Ectodermal cell (in vitro differentiated cells): ENCODE measurements at regions not wholly inside any gene's neighbourhood (a gene's known extent, or its start where the extent isn't known, plus 50 kb on each side); places are given as distances from the start of the nearest gene placed in this dataset.
"Not testable (repeated sequence)": the region's sequence is repeated elsewhere in the genome, so short reads cannot be mapped to it uniquely, and the experiment has no call there.

Experiments
- H3K27ac ChIP-seq: 2 replicates; pipeline ENCODE4 v1.7.0; 2013; ENCODE audit warnings: mild to moderate bottlenecking, low read depth, low read length; ENCODE audit not compliant: insufficient read depth, poor library complexity, severe bottlenecking
- H3K27me3 ChIP-seq: 2 replicates; pipeline ENCODE4 v1.7.0; 2013; ENCODE audit warnings: mild to moderate bottlenecking, low read length; ENCODE audit not compliant: insufficient read depth, control insufficient read depth, poor library complexity, severe bottlenecking
- H3K36me3 ChIP-seq: one replicate; pipeline ENCODE4 v1.7.0; 2013; ENCODE audit warnings: low read length; ENCODE audit not compliant: control insufficient read depth, insufficient read depth
- H3K4me1 ChIP-seq: one replicate; pipeline ENCODE4 v1.7.0; 2013; ENCODE audit warnings: low read length; ENCODE audit not compliant: control insufficient read depth, insufficient read depth
- H3K4me3 ChIP-seq: 2 replicates; pipeline ENCODE4 v1.7.0; 2013; ENCODE audit warnings: low read depth, low read length, control low read depth; ENCODE audit not compliant: insufficient read depth
- H3K9me3 ChIP-seq: 2 replicates; pipeline ENCODE4 v1.7.0; 2013; ENCODE audit warnings: mild to moderate bottlenecking, low read length, moderate library complexity; ENCODE audit not compliant: control insufficient read depth
- WGBS, 2 experiments: methylation state at CpG; one replicate each; pipeline ENCODE4 v1.1.7; 2013; ENCODE audit warnings: missing lambda C conversion rate in 2 of 2; 5-methylcytosine and 5-hydroxymethylcytosine counted together

DNA sequence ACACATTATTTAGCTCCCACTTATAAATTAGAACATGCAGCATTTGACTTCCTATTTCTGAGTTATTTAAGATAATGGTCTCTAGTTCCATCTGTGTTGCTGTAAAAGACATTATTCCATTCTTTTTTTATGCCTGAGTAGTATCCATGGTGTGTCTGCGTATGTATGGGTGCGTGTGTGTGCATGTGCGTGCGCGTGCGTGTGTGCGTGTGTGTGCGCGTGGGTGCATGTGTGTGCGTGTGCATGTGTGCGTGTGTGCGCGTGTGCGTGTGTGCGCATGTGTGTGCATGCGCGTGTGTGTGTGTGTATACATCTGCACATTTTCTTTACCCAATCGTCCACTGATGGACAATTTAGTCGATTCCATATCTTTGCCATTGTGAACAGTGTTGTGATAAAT is 479.4 kb upstream of the TMEM132C start:
- Histone ChIP-seq H3K27ac (no peak overlapping the region), H3K9me3 (no peaks in the 10 kb centered on the region), H3K36me3 (no peaks in the 10 kb centered on the region), H3K4me1 (peaks cover 4% of the 10 kb centered on the region), H3K4me3 (no peak overlapping the region), H3K27me3 (no peaks in the 10 kb centered on the region)
- 85 to 88% methylated on average over 19 of the region's 19 CpGs for WGBS, 2 experiments

DNA sequence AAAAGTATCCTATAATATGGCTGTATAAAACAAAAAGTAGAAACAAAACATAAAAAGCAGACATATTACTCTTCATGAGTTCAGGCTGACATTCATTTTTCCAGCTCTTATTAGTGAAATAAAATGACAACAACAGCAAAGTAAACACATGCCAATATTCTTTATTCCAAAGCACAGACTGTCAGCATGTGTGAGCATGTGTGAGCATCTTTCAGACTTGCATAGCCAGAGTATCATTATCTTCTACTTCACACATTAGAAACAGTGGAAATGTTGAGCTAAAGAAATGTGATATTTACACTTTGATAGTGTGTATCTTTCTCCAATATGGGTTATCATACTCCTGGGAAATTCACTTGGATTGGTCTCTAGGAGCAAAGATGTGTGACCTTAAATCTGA is 476.6 kb upstream of the TMEM132C start:
- Histone ChIP-seq H3K27ac (no peak overlapping the region), H3K9me3 (no peaks in the 10 kb centered on the region), H3K27me3 (no peaks in the 10 kb centered on the region), H3K36me3 (no peaks in the 10 kb centered on the region), H3K4me3 (no peak overlapping the region), H3K4me1 (peaks cover 4% of the 10 kb centered on the region)

DNA sequence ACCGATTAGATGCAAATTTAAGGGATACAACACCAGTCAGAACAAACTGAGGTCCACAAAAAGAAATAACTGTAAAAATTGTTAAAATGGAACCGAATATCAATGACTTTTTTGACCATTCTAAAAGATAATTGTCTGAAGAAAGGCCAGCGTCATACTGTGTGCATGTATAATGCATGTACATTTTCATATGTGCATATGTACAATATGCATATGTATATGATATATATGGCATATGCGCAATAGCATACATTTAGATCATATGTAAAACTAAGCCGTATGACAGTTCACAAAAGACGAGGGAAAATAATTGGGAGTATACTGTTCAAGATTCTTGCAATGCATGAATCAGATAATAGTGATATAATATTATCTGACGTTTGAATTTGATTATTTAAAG is 475.8 kb upstream of the TMEM132C start:
- no peak overlapping the region for H3K27ac ChIP-seq
- H3K4me3 ChIP-seq: no peak overlapping the region
- H3K27me3 ChIP-seq: no peaks in the 10 kb centered on the region
- H3K4me1 ChIP-seq: peaks cover under 1% of the 10 kb centered on the region
- no peaks in the 10 kb centered on the region for H3K9me3 ChIP-seq
- WGBS, 2 experiments: 68 to 76% methylated on average over 4 to 5 of the region's 7 CpGs
- no peaks in the 10 kb centered on the region for H3K36me3 ChIP-seq

DNA sequence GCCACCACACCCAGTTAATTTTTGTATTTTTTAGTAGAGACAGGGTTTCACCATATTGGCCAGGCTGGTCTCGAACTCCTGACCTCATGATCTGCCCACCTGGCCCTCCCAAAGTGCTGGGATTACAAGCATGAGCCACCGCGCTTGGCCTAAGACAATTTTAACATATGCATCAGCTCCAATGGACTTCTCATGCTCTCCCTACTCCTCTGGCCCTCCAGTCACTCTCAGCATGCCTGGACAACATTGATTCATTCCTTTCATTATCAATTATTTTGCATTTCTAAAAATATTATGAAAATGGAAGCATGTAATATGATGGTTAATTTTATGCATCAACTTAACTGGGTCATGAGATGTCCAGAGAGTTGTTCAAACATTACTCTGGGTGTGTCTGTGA is 469.1 kb upstream of the TMEM132C start:
- 90 to 92% methylated on average over 3 of the region's 3 CpGs for WGBS, 2 experiments
- Histone ChIP-seq H3K27me3 (no peaks in the 10 kb centered on the region), H3K4me1 (no peaks in the 10 kb centered on the region), H3K36me3 (no peaks in the 10 kb centered on the region), H3K27ac (no peak overlapping the region), H3K4me3 (no peak overlapping the region), H3K9me3 (no peaks in the 10 kb centered on the region)

DNA sequence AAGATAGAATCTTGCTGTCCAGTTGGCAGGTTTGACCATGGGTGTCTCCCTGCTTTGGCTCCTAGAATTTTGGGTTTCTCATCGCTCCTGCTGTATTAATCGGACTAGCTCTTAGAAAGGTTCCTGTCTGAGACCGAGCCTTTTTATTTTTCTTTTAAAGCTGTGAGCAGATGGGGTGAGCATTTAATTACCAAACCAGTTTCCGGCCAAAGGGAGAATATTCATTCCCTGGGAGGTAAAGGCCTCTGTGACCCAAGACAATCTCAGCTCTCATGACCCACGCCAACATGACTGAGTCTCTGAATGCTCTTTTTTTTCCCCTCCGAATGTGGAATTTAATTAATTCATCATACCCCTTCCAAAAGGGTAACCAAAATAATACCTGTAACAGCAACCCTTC is 464.7 kb upstream of the TMEM132C start:
- H3K27me3 ChIP-seq: no peaks in the 10 kb centered on the region
- H3K9me3 ChIP-seq: no peaks in the 10 kb centered on the region
- 87 to 92% methylated on average over 6 of the region's 6 CpGs for WGBS, 2 experiments
- H3K36me3 ChIP-seq: no peaks in the 10 kb centered on the region
- H3K4me3 ChIP-seq: no peak overlapping the region
- no peaks in the 10 kb centered on the region for H3K4me1 ChIP-seq
- no peak overlapping the region for H3K27ac ChIP-seq

DNA sequence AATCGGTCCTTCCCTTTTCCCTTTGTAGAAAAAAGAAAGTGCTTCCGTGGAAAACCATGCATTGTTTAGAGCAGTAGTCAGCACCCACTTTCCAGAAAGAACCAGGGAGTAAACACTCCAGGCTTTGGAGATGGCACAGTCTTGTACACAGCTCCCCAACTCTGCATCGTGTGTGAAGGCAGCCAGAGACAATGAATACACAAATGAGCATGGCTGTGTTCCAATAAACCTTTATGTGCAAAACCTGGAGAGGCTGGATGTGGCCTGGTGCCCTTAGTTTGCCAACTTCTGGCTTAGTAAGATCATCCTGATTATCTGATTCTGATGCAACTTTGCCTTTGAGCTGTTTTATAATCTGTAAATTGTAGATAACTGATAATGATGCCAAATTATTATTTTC is 463.4 kb upstream of the TMEM132C start:
- WGBS, 2 experiments: 85 to 89% methylated on average over 3 of the region's 3 CpGs
- Histone ChIP-seq H3K27ac (no peak overlapping the region), H3K36me3 (no peaks in the 10 kb centered on the region), H3K27me3 (no peaks in the 10 kb centered on the region), H3K4me1 (no peaks in the 10 kb centered on the region), H3K4me3 (no peak overlapping the region), H3K9me3 (no peaks in the 10 kb centered on the region)

DNA sequence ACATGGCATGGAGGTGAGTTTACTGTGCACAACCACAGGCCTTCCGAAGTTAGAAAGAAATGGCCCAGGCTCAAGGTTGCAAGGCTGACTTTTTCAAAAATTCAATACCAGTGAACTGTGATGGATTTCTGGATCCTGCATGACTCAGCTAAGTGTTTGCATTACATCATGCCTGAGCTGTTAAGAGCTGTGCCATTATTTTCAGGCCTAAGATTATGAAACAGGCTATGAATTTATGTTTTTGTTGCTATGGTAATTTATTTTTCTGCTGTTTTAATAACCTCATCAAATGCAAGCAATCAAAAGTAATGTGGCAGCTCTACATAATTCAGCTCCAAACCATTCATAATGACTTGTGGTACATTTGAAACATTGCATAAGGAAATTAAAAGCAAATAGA is 457.7 kb upstream of the TMEM132C start:
- no peaks in the 10 kb centered on the region for H3K27me3 ChIP-seq
- WGBS, 2 experiments: 89 to 96% methylated on average over 1 of the region's 1 CpG
- no peaks in the 10 kb centered on the region for H3K36me3 ChIP-seq
- H3K4me1 ChIP-seq: peaks cover 13% of the 10 kb centered on the region
- H3K9me3 ChIP-seq: no peaks in the 10 kb centered on the region
- no peak overlapping the region for H3K27ac ChIP-seq
- H3K4me3 ChIP-seq: no peak overlapping the region

DNA sequence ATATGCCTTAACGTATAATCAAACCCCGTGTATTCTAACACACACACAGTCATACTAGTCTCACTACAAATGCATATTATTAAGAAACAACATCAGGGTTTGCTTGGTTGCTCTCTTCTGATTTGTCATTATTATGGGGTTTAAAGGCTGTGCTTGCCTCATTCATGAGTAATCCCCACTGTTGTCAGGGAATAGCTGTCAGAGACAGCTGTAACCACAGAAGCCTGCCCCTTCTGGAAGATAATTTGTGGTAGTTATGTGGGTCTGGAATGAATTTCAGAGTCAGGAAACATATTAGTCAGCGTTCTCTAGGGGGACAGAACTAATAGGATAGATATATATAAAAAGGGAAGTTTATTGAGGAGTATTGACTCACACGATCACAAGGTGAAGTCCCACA is 456.9 kb upstream of the TMEM132C start:
- Histone ChIP-seq H3K27me3 (no peaks in the 10 kb centered on the region), H3K27ac (no peak overlapping the region), H3K36me3 (no peaks in the 10 kb centered on the region), H3K4me1 (peaks cover 13% of the 10 kb centered on the region), H3K4me3 (no peak overlapping the region), H3K9me3 (no peaks in the 10 kb centered on the region)
- WGBS, 2 experiments: 97 to 98% methylated on average over 2 to 3 of the region's 4 CpGs

DNA sequence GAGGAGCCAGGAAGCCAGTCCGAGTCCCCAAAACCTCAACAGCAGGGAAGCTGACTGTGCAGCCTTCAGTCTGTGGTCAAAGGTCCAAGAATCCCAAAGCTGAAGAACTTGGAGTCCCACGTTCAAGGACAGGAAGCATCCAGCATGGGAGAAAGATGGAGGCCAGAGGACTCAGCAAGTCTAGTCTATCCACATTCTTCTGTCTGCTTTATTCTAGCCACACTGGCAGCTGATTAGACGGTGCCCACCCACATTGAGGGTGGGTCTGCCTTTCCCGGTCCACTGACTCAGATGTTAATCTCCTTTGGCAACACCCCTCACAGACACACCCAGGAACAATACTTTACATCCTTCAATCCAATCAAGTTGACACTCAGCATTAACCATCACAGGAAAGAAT is 456.5 kb upstream of the TMEM132C start:
- 89 to 91% methylated on average over 4 of the region's 4 CpGs for WGBS, 2 experiments
- not testable (repeated sequence) for H3K36me3 ChIP-seq, H3K27me3 ChIP-seq, H3K27ac ChIP-seq, H3K9me3 ChIP-seq, H3K4me3 ChIP-seq
- peaks cover 13% of the 10 kb centered on the region for H3K4me1 ChIP-seq

DNA sequence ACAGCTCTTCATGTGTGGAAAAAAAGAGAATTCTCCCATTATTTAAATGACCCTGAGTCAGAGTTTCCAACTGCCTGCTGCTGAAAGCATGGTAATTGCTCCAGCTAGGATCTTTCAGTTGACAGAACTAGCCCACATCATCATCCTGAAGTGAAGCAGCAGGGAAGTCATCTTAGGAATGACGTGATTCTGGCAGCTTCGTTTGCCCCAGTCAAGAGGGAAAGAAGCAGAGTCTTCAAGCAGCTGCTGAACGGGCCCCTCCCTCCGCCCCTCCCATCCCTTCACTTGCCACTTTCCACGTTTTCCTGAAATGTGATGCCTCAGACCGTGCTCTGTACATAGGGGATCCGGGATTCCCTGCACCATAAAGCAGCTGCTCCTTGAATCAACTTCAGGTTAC is 455.0 kb upstream of the TMEM132C start:
- no peak overlapping the region for H3K4me3 ChIP-seq
- H3K4me1 ChIP-seq: peaks cover 13% of the 10 kb centered on the region

DNA sequence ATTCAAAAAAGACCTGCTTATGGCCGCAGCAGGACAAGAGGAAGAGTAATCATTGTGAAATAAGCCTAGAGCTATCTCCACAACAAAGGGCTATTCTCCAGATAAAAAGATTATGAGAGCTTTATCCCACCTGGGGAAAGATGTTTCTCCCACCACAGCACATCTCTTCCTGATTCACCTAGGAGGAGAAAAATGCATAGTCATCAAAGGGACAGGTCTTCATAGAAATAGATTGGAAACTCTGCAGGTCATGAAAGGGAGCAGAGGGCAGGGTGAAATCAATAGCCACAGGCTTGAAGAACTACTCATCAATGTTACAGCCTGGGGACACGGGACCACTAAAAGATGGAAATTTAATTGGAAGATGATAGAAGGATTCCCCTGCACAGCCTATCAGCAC is 453.8 kb upstream of the TMEM132C start:
- H3K27me3 ChIP-seq: no peaks in the 10 kb centered on the region
- H3K27ac ChIP-seq: no peak overlapping the region
- H3K9me3 ChIP-seq: no peaks in the 10 kb centered on the region
- no peaks in the 10 kb centered on the region for H3K36me3 ChIP-seq
- no peak overlapping the region for H3K4me3 ChIP-seq
- peaks cover 13% of the 10 kb centered on the region for H3K4me1 ChIP-seq
- 87 to 95% methylated on average over 2 of the region's 2 CpGs for WGBS, 2 experiments

More for the DNA sequence above, 455.0 kb upstream of the TMEM132C start:
- WGBS, 2 experiments: 20 to 27% methylated on average over 7 of the region's 7 CpGs
- Histone ChIP-seq H3K27ac (no peak overlapping the region), H3K9me3 (no peaks in the 10 kb centered on the region), H3K27me3 (no peaks in the 10 kb centered on the region), H3K36me3 (no peaks in the 10 kb centered on the region)
